Thymus (tissue), 11 donors: ENCODE measurements at regions not wholly inside any gene's neighbourhood (a gene's known extent, or its start where the extent isn't known, plus 50 kb on each side); places are given as distances from the start of the nearest gene placed in this dataset.
A peak's percentile ranks its signal among the peaks of the same experiment; 100 is the strongest.

Experiments used
- DNase-seq, 9 donors: peaks; one replicate each; pipeline ENCODE4 v3.0.0-alpha.2; 2013; ENCODE audit warnings: low spot score in 9 of 9, low read depth in 6 of 9, missing footprints in 1 of 9
- H3K27ac ChIP-seq, 2 donors: one replicate each; pipeline ENCODE4 v1.5.1; 2013; ENCODE audit warnings: control low read depth in 1 of 2, low read depth in 1 of 2, low read length in 1 of 2, mild to moderate bottlenecking in 1 of 2, moderate library complexity in 1 of 2
- H3K27me3 ChIP-seq, 2 donors: one replicate each; pipeline ENCODE4 v1.5.1; 2013; ENCODE audit warnings: low read length in 1 of 2; ENCODE audit not compliant: control insufficient read depth in 2 of 2, insufficient read depth in 1 of 2
- H3K36me3 ChIP-seq, 2 donors: one replicate each; pipeline ENCODE4 v1.5.1; 2013; ENCODE audit warnings: low read length in 1 of 2, mild to moderate bottlenecking in 1 of 2, moderate library complexity in 1 of 2; ENCODE audit not compliant: control insufficient read depth in 2 of 2, insufficient read depth in 2 of 2
- H3K4me1 ChIP-seq, 2 donors: one replicate each; pipeline ENCODE4 v1.5.1; 2013; ENCODE audit warnings: low read length in 2 of 2; ENCODE audit not compliant: control insufficient read depth in 2 of 2, insufficient read depth in 2 of 2
- H3K4me3 ChIP-seq, 2 donors: one replicate each; pipeline ENCODE4 v1.5.1; 2013; ENCODE audit warnings: low read length in 2 of 2, control low read depth in 1 of 2, mild to moderate bottlenecking in 1 of 2
- H3K9me3 ChIP-seq, 2 donors: one replicate each; pipeline ENCODE4 v1.5.1; 2013; ENCODE audit warnings: low read length in 1 of 2, mild to moderate bottlenecking in 1 of 2; ENCODE audit not compliant: control insufficient read depth in 2 of 2, insufficient read depth in 1 of 2
- WGBS: extraction: QIAGEN DNeasy Blood & Tissue Kit; methylation state at CpG from one replicate; pipeline ENCODE4 v1.1.7; 2013; 5-methylcytosine and 5-hydroxymethylcytosine counted together
- donor health status: healthy.

DNA sequence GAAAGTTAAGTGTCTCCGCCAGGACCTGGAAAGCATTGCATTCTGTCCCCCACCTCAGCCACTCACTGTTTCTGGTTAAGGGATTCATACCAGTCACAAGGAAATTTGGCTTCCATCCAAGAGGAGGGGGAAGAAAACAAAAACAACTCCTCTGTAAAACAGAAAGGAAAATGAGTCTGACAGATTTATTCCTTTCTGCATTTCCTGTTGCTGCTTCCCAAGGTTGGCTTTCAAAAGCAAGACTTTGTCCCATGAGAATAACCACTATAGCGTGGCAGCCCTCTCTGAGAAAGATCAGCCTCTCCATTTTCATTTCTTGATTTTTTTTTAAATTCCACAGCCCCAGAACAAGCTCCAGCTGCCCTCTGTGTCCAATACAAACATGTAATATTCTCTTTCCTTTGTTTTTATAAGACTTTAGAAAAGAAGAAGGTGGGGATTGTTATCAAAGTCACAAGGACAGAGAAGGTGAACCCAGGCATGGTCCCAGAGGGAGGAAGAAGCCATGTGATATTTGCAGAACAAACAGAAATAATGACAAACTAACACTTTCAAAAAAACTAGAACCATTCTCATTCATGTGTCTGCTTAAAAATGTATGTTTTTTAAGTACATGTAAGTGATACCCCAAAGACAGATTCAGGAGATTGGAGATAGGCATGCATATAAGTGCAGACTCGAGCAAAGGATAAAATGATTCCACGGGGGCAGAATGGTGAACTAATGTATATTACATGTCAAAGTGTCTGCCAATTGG, 90.7 kb upstream of the DCLK2 start:
- no peaks in the 10 kb centered on the region for H3K27me3 ChIP-seq
- no peak for DNase-seq
- 81% methylated on average over 4 of the region's 4 CpGs for WGBS
- H3K27ac ChIP-seq: no peak overlapping the region
- no peak overlapping the region for H3K4me3 ChIP-seq
- H3K4me1 ChIP-seq: no peaks in the 10 kb centered on the region
- no peaks in the 10 kb centered on the region for H3K9me3 ChIP-seq
- H3K36me3 ChIP-seq: no peaks in the 10 kb centered on the region

DNA sequence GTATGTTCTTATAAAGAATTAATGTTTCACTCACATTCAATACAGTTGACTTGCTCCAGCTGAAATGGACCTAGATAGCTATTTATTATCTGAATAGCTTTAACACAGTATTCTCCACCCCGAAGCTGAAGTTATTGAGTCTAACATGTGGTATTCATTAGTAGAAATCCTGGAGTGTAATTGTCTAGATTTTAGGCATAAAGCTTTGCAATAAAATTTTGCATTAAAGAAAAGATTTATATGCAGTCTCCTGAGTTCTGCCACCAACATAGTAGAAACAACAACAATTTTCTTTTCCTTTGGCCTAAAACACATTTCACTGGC, 90.2 kb upstream of the DCLK2 start:
- Histone ChIP-seq H3K36me3 (no peaks in the 10 kb centered on the region), H3K4me1 (no peaks in the 10 kb centered on the region), H3K27me3 (no peaks in the 10 kb centered on the region), H3K27ac (no peak overlapping the region), H3K4me3 (no peak overlapping the region), H3K9me3 (no peaks in the 10 kb centered on the region)
- WGBS: 91% methylated on average over 1 of the region's 1 CpG
- no peak for DNase-seq

DNA sequence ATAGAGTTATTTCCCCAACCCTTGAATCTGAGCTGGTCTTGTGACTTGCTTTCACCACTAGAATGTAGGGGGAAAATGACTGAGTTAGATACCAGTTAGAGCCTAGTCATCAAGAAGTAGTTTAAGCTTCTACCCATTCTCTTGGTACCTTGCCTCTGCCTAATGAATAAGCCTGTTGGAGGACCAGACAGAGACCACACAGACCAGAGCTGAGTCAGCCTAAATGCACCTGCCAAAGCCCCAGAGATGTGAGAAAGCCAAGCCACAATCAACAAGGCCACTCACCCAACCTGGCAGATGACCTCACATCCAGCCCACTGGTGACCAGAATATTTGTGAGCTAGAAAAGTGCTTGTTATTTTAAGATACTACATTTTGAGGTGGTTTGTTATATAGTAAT, 85.2 kb upstream of the DCLK2 start:
- Histone ChIP-seq H3K9me3 (no peaks in the 10 kb centered on the region), H3K4me3 (no peak overlapping the region), H3K36me3 (no peaks in the 10 kb centered on the region), H3K4me1 (no peaks in the 10 kb centered on the region), H3K27me3 (no peaks in the 10 kb centered on the region), H3K27ac (no peak overlapping the region)
- DNase-seq: no peak

DNA sequence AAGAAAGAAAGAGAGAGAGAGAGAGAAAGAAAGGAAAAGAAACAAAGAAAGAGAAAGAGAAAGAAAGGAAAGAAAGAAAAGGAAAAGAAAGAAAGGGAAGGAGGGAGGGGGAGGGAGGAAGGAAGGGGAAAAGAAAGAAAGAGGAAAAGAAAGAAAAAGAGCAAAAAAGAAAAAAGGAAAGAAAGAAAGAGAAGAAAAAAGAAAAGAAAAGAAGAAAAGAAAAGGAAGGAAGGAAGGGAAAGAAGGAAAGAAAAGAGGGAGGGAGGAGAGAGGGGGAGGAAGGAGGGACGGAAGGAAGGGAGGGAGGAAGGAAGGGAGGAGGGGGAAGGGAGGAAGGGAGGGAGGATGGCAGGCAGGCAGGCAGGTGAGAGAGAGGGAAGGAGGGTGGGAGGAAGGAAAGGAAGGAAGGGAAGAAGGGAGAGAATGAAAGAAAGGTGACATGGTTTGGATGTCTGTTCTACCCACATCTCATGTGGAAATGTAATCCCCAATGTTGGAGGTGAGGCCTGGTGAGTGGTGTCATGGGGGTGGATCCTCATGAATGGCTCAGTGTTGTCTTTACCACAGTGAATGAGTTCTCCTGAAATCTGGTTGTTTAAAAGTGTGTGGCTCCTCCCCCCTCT, 83.0 kb upstream of the DCLK2 start:
- H3K4me1 ChIP-seq: no peaks in the 10 kb centered on the region
- no peaks in the 10 kb centered on the region for H3K9me3 ChIP-seq
- H3K27ac ChIP-seq: no peak overlapping the region
- 88% methylated on average over 1 of the region's 1 CpG for WGBS
- H3K27me3 ChIP-seq: no peaks in the 10 kb centered on the region
- no peaks in the 10 kb centered on the region for H3K36me3 ChIP-seq
- DNase-seq: no peak
- no peak overlapping the region for H3K4me3 ChIP-seq

DNA sequence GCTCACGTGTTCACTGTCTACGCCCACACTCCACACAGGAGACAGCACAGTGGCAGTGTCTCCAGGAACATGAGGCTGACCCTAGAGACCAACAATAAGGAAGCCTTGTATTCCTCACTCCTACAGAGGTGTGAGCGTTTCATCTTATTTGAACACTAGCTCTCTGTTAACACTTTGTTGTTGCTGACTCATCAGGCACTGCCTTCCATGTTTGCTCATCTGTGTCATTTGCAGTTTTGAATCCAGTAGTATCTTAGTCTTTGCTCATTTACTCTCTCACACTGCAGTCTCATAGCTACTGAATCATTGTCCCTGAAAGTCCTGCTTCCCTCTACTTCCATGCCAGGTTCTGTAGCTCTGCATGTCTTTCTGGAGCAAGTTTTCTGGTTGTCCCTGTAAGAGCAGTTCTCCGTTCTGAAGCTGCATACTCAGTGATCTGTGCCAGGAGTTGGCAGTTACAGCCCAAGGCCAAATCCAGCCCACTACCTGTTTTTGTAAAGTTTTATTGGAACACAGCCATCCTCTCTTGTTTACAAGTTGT, 80.3 kb upstream of the DCLK2 start:
- DNase-seq: no peak
- Histone ChIP-seq H3K4me3 (no peak overlapping the region), H3K27ac (no peak overlapping the region), H3K36me3 (no peaks in the 10 kb centered on the region), H3K4me1 (no peaks in the 10 kb centered on the region), H3K9me3 (no peaks in the 10 kb centered on the region), H3K27me3 (no peaks in the 10 kb centered on the region)
- 72% methylated on average over 4 of the region's 4 CpGs for WGBS

DNA sequence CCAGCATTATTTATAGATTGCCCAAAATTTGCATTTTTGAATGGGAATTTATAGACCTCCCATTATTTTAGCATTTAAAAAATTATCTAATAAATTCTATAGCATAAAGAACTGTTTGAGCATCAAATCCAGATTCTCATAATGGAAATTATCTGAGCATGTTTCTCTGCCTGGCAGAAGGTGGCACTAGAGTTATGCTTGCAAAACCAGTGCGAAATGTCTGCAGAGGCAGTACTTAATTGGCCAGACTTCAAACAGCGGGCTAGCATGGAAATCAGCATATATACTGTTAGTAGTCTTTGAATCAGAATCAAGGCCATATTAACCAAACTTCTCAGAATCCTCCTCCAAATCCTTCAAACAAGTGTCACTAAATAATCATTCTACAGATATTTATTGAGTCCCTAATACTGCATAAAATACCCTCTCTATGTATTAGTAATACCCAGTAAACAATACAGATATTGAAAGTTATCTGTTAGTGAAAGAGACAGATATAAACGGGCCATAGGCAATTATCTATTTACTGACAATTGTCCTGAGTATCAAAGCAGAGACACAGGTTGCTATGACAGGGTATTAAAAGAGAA, 78.7 kb upstream of the DCLK2 start:
- Histone ChIP-seq H3K4me3 (no peak overlapping the region), H3K9me3 (no peaks in the 10 kb centered on the region), H3K4me1 (no peaks in the 10 kb centered on the region), H3K27ac (no peak overlapping the region), H3K36me3 (no peaks in the 10 kb centered on the region), H3K27me3 (no peaks in the 10 kb centered on the region)
- peak in 2 of 9 donors; percentile 5 to 22 for DNase-seq
- WGBS: 52% methylated on average over 3 of the region's 3 CpGs

DNA sequence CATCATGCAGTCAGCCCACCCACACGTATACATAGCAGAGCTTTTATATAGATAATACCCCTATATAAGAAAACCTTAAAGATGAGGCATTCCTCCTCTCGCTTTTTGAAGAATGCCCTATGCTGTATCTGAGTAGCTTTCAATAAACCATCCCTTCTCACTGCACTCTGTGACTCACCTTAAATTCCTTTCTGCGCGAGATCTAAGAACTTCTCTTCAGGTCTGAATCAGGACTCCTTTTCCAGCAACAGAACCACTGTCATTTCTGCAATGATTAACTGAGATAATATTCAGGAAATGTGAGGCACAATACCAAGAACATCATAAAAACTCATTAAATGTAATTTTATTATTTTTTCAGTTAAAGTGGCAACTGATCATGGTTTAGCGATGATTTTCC, 76.4 kb upstream of the DCLK2 start:
- no peaks in the 10 kb centered on the region for H3K4me1 ChIP-seq
- WGBS: 98% methylated on average over 5 of the region's 5 CpGs
- H3K9me3 ChIP-seq: no peaks in the 10 kb centered on the region
- no peaks in the 10 kb centered on the region for H3K27me3 ChIP-seq
- H3K27ac ChIP-seq: no peak overlapping the region
- DNase-seq: no peak
- no peak overlapping the region for H3K4me3 ChIP-seq
- no peaks in the 10 kb centered on the region for H3K36me3 ChIP-seq

DNA sequence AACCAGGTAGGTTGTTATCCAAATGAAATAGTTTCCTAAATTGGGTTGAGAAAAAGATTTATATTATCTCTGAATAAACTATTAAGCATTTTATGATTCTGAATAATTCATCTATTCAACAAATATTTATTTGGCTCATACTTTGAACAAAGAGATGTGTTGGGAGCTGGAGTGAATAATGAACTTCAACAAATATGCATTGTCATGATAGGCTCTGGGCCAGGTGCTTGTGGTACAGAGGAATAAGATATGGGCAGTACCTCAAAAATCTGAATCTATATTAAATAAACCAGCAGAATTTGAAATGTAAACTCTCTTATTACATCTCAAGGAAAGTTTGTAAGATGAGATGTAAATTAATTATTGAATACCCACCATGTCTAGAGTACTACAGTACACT, 75.7 kb upstream of the DCLK2 start:
- Histone ChIP-seq H3K4me3 (no peak overlapping the region), H3K36me3 (no peaks in the 10 kb centered on the region), H3K4me1 (no peaks in the 10 kb centered on the region), H3K9me3 (no peaks in the 10 kb centered on the region), H3K27ac (no peak overlapping the region), H3K27me3 (no peaks in the 10 kb centered on the region)
- DNase-seq: no peak

DNA sequence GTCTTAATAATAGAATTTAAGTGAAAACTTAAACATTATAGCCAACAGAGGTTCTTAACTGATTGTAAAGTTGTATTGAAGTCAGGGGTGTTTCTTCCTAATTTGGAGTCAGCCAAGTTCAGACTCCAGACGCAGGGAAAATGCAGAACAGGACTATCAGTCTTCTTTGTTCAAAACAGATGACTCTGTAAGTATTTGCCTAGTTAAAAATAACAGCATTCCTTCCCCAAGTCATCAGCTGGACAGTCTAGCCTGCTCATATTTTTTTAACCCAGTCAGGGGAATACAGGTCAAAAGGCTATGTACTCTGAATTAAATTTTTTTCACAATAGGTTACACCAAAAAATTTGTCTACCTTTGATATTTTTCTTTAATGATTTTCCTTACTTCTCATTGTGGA, 73.8 kb upstream of the DCLK2 start:
- Histone ChIP-seq H3K4me3 (no peak overlapping the region), H3K4me1 (no peaks in the 10 kb centered on the region), H3K9me3 (no peaks in the 10 kb centered on the region), H3K27ac (no peak overlapping the region), H3K27me3 (no peaks in the 10 kb centered on the region), H3K36me3 (no peaks in the 10 kb centered on the region)
- WGBS: 89% methylated on average over 1 of the region's 1 CpG
- DNase-seq: no peak
